Ishikawa (cell line): ENCODE measurements at regions not wholly inside any gene's neighbourhood (a gene's known extent, or its start where the extent isn't known, plus 50 kb on each side); places are given as distances from the start of the nearest gene placed in this dataset.

Experiments used
- CEBPB ChIP-seq: IDR thresholded peaks from 2 replicates; pipeline ENCODE4 v1.6.1; 2012
- CREB1 ChIP-seq: IDR thresholded peaks from 2 replicates; pipeline ENCODE4 v1.6.1; 2012; ENCODE audit warnings: low read depth
- EGR1 ChIP-seq: IDR thresholded peaks from 2 replicates; pipeline ENCODE4 v1.6.1; 2012
- EP300 ChIP-seq: IDR thresholded peaks from 2 replicates; pipeline ENCODE4 v1.6.1; 2012; ENCODE audit warnings: borderline replicate concordance
- FOXM1 ChIP-seq: IDR thresholded peaks from 2 replicates; pipeline ENCODE4 v1.6.1; 2012; ENCODE audit warnings: low read depth, borderline replicate concordance
- MAX ChIP-seq: IDR thresholded peaks from 2 replicates; pipeline ENCODE4 v1.6.1; 2012
- NFIC ChIP-seq: IDR thresholded peaks from 2 replicates; pipeline ENCODE4 v1.6.1; 2012
- RAD21 ChIP-seq: IDR thresholded peaks from 2 replicates; pipeline ENCODE4 v1.6.1; 2012; ENCODE audit warnings: low read depth
- REST ChIP-seq: IDR thresholded peaks from 2 replicates; pipeline ENCODE4 v1.6.1; 2012; ENCODE audit warnings: low read depth, mild to moderate bottlenecking
- TAF1 ChIP-seq: IDR thresholded peaks from 2 replicates; pipeline ENCODE4 v1.6.1; 2012; ENCODE audit warnings: low read depth, mild to moderate bottlenecking
- TCF12 ChIP-seq: IDR thresholded peaks from 2 replicates; pipeline ENCODE4 v1.6.1; 2012; ENCODE audit warnings: low read depth
- TEAD4 ChIP-seq: IDR thresholded peaks from 2 replicates; pipeline ENCODE4 v1.6.1; 2012
- YY1 ChIP-seq: IDR thresholded peaks from 2 replicates; pipeline ENCODE4 v1.6.1; 2012; ENCODE audit warnings: low read depth
- ZBTB7A ChIP-seq: IDR thresholded peaks from 2 replicates; pipeline ENCODE4 v1.6.1; 2012; ENCODE audit warnings: low read depth
- TF ChIP-seq, protein P1 (sequence below): IDR thresholded peaks from 2 replicates; pipeline ENCODE4 v1.6.1; 2012

- TF ChIP-seq TEAD4, result no peak
- TF ChIP-seq TAF1, result no peak
- no peak for TF ChIP-seq CREB1
- TF ChIP-seq ZBTB7A, result no peak
- TF ChIP-seq, protein P1, sequence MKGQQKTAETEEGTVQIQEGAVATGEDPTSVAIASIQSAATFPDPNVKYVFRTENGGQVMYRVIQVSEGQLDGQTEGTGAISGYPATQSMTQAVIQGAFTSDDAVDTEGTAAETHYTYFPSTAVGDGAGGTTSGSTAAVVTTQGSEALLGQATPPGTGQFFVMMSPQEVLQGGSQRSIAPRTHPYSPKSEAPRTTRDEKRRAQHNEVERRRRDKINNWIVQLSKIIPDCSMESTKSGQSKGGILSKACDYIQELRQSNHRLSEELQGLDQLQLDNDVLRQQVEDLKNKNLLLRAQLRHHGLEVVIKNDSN, result no peak
- TF ChIP-seq FOXM1, result no peak
These were observed 314.1 kb upstream of the SGK1 start for GRCh38 chr6:134632024-134632423.

DNA sequence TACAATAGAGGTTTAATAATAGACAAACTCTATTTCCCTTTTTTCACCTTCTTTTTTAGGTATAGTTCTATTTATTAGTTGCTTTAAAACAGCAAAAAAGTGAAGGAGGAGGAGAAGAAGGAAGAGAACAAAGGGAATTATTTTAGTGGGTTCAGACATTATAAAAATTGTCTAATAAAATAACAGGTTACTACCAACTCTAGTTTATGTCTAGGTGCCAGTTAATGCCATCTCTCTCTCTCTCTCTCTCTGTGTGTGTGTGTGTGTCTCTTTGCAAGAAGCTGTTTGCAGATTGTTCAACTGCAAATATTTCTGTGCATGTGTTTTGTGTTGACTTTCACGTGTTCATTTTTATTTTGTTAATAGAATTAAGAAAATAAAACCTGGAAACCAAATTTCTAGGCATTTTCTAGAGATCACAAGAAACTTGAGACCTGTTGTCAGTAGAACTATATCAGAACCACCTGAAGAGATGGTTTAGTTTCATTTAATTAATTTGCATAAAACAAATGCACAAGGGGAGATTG is 313.5 kb upstream of the SGK1 start:
- TF ChIP-seq TCF12, result no peak

- TF ChIP-seq NFIC (no peak), TAF1 (no peak), TEAD4 (no peak), MAX (no peak)
These were observed 312.7 kb upstream of the SGK1 start for GRCh38 chr6:134630508-134631121.

DNA sequence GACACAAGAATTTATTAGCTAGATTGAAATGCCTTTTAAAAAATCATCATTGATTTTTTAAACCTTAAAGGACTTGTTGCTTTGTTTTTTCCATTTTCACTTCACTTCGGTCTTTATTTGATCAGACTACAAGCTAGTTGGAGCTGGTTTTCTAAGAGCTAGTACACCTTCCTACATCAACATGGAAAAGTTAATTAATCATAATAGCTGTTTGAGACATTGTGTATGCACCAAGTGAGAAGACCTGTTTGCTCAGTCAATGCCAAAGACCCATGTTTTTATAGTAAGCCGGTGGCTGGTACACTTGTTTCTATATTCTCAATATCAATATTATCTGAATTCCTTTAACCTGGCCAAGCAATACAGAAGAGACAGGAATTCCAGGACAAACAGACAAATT is 310.2 kb upstream of the SGK1 start:
- no peak for TF ChIP-seq MAX

- TF ChIP-seq REST (no peak), TEAD4 (no peak), EGR1 (no peak), CEBPB (no peak), YY1 (no peak), ZBTB7A (no peak), MAX (no peak), CREB1 (no peak), NFIC (no peak), TAF1 (no peak), FOXM1 (no peak), RAD21 (no peak), TCF12 (no peak)
These were observed 309.8 kb upstream of the SGK1 start for GRCh38 chr6:134627707-134628106.

DNA sequence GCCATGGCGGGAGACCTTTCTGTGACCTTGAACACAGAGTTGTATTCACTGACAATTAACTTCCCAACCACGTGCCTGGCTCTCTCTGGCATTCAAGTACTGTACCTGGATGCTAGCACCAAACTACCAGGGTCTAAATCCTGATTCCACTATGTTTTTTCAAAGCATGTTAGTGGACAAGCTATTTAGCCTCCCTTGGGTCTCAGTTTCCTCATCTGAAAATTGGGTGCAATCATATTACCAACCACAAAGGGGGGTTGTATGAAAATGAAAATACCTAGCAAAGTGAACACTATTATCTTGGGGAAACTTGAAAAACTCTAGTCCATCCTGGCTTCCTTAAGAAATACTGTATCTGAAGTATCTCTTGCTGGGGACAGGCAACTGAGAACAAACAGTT is 308.7 kb upstream of the SGK1 start:
- TF ChIP-seq FOXM1, result no peak
- no peak for TF ChIP-seq TEAD4
- no peak for TF ChIP-seq ZBTB7A
- TF ChIP-seq MAX, result no peak
- TF ChIP-seq EP300, result no peak
- TF ChIP-seq REST, result no peak

GRCh38 chr6:134626086-134626485 is 308.2 kb upstream of the SGK1 start:
- TF ChIP-seq TEAD4 (no peak), ZBTB7A (no peak), TCF12 (no peak), FOXM1 (no peak), TAF1 (no peak), YY1 (no peak), CEBPB (no peak), EP300 (no peak), NFIC (no peak), REST (no peak), MAX (no peak)
